ENCODE measurements at regions not wholly inside any gene's neighbourhood (a gene's known extent, or its start where the extent isn't known, plus 50 kb on each side); places are given as distances from the start of the nearest gene placed in this dataset.

DNA sequence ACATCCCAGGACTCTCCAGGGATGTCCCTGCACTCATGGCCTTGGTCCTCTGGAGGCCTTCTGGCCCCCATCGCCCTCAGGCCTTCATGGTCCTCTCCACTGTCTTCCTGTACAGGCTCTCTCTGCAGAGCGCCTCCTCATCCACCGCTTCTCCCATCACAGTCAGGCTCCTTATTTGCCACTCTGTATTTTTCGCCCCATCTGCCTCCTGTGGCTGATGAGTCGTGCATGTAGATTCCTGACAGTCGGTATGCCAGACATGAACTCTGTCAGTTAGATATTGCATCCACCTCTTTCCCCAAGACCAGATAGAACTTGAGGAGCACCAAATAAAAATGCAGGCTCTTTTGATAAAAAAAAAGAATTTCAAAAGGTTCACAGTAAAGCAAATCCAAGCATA is 362.8 kb downstream of the IRX1 start:
- Histone ChIP-seq H3K27me3 (ENCODE audit: control insufficient read depth in 2 of 2, insufficient read depth in 2 of 2, low read length in 2 of 2) (no peaks in the 10 kb centered on the region), H2AFZ (ENCODE audit: low read depth, low read length) (no peak overlapping the region), H4K20me1 (replicated peaks; ENCODE audit: control insufficient read depth, extremely low read depth, insufficient read depth, low read length) (no peaks in the 10 kb centered on the region), H3K9me3 (replicated peaks; ENCODE audit: control insufficient read depth, insufficient read depth, low read length) (peaks cover 2% of the 10 kb centered on the region), H3K9me1 (replicated peaks; ENCODE audit: control insufficient read depth, extremely low read depth, insufficient read depth, low read length) (no peaks in the 10 kb centered on the region), H3K4me1 (ENCODE audit: control insufficient read depth, extremely low read depth, insufficient read depth, low read length) (no peaks in the 10 kb centered on the region), H3K36me3 (ENCODE audit: control insufficient read depth in 2 of 2, extremely low read depth in 1 of 2, insufficient read depth in 2 of 2, low read length in 2 of 2) (no peaks in the 10 kb centered on the region), H3K4me2 (ENCODE audit: insufficient read depth, low read length) (no peak overlapping the region), H3K27ac (ENCODE audit: insufficient read depth, low read depth, low read length) (no peak overlapping the region), H3K4me3 (replicated peaks in 1 of 3; ENCODE audit: insufficient read depth in 1 of 3, low read depth in 1 of 3, low read length in 3 of 3) (no peak overlapping the region), H3K9ac (replicated peaks; ENCODE audit: extremely low read depth, insufficient read depth, low read length) (no peak overlapping the region), H3K79me2 (ENCODE audit: control insufficient read depth, insufficient read depth, low read length) (no peaks in the 10 kb centered on the region)
- FAIRE-seq (no peak), DNase-seq (ENCODE audit: low read depth, low spot score) (no peak)
- BruUV-seq (replicated peaks): no TSS peak
- POLR2A ChIA-PET: no interaction called here
- TF ChIP-seq POLR2A (IDR thresholded peaks at IDR 0.05; ENCODE audit: low read depth, low read length): no peak
- TF ChIP-seq, protein P1, sequence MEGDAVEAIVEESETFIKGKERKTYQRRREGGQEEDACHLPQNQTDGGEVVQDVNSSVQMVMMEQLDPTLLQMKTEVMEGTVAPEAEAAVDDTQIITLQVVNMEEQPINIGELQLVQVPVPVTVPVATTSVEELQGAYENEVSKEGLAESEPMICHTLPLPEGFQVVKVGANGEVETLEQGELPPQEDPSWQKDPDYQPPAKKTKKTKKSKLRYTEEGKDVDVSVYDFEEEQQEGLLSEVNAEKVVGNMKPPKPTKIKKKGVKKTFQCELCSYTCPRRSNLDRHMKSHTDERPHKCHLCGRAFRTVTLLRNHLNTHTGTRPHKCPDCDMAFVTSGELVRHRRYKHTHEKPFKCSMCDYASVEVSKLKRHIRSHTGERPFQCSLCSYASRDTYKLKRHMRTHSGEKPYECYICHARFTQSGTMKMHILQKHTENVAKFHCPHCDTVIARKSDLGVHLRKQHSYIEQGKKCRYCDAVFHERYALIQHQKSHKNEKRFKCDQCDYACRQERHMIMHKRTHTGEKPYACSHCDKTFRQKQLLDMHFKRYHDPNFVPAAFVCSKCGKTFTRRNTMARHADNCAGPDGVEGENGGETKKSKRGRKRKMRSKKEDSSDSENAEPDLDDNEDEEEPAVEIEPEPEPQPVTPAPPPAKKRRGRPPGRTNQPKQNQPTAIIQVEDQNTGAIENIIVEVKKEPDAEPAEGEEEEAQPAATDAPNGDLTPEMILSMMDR (IDR thresholded peaks at IDR 0.05; ENCODE audit: extremely low read depth in 1 of 2, insufficient read depth in 1 of 2, low read depth in 1 of 2, low read length in 2 of 2): no peak
- TF ChIP-seq, protein P2, sequence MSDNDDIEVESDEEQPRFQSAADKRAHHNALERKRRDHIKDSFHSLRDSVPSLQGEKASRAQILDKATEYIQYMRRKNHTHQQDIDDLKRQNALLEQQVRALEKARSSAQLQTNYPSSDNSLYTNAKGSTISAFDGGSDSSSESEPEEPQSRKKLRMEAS (IDR thresholded peaks at IDR 0.05; ENCODE audit: insufficient read depth, insufficient read length): no peak
- TF ChIP-seq FOS (IDR thresholded peaks at IDR 0.05; ENCODE audit: borderline replicate concordance, insufficient read depth, low read length): no peak
- no peak for TF ChIP-seq MYC (IDR thresholded peaks at IDR 0.05; ENCODE audit: low read depth, low read length)
- no peak for TF ChIP-seq EZH2 (IDR thresholded peaks at IDR 0.05; ENCODE audit: borderline replicate concordance, low read depth, low read length, severe bottlenecking)
- TF ChIP-seq GATA2 (IDR thresholded peaks at IDR 0.05; ENCODE audit: insufficient read depth, insufficient read length, low read depth, low read length): no peak
- no peak for TF ChIP-seq JUN (IDR thresholded peaks at IDR 0.05; ENCODE audit: borderline replicate concordance, insufficient read depth, insufficient read length, low read depth)
- no peak for TF ChIP-seq POLR2AphosphoS5 (IDR thresholded peaks at IDR 0.05; ENCODE audit: insufficient read depth, low read depth, low read length)
- dilution Hi-C loops (cut with MboI; ENCODE audit: extremely low pct_ligation_motif_present, low sequenced_read_pairs): no loop called here
- intact Hi-C loops (cut with micrococcal nuclease): no loop called here
- CTCF ChIA-PET: no interaction called here
